Central memory CD4-positive, alpha-beta T cell (primary cell): ENCODE measurements at regions not wholly inside any gene's neighbourhood (a gene's known extent, or its start where the extent isn't known, plus 50 kb on each side); places are given as distances from the start of the nearest gene placed in this dataset.

Experiments
- DNase-seq: peaks from one replicate; pipeline ENCODE4 v3.0.0; 2022

GRCh38 chr16:80489173-80489572 lies 51.6 kb upstream of the DYNLRB2 start:
- DNase-seq = no peak

GRCh38 chr16:80488167-80488566 lies 52.6 kb upstream of the DYNLRB2 start:
- no peak for DNase-seq

DNA sequence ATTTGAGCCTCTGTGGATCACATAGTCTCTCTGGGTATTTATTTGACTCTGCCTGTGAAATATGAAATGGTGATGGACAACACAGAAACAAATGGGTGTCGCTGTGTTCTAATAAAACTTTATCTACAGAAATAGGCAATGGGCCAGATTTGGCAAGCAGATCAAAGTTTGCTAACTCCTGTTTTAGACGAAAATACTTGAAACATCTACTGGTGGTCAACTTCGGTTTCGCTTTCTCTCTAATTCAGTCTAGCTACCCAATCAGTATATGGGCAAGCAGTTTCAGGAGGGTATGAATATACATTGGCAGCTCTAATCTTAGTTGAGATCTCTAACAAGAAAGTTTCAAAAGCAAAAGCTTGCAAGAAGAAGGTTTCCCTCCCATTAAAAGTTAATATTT lies 60.1 kb upstream of the DYNLRB2 start:
- no peak for DNase-seq

DNA sequence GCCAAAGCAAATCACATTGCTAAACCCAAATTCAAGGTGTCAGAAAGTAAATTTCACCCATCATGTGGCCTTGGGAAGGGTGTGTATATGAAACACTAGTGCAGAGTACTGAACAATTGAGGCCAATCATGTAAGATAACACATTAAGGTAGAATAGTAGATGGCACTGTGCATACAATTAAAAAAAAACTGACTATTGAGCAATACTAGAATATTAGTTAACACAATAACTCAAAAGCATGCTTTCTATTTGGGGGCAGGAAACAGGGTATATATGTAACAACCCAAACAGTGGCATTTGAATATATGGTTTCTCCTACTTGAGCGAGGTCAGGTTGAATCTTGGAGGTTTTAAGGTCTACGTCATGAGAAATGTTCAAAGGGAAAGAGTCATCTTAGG lies 63.0 kb upstream of the DYNLRB2 start:
- no peak for DNase-seq

DNA sequence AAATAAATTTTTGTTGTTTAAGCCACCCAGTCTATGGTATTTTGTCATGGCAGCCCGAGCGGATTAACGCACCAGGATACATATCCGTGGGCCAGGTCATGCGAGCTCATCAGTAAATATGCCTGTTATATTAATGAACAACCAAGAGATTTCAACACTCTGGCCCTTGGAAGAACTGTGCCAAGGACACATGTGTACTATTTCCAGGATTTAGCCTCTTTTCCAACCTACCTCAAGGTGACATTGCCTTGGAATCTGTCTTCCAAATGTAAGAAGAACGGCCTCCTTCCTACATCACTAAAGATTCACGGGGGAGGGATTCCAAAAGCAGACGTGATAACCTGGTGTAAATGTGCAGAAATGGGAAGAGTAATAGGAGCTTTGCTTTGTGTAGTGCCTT lies 72.8 kb upstream of the DYNLRB2 start:
- no peak for DNase-seq

GRCh38 chr16:80466024-80466987 lies 74.5 kb upstream of the DYNLRB2 start:
- DNase-seq = peak; percentile 32

DNA sequence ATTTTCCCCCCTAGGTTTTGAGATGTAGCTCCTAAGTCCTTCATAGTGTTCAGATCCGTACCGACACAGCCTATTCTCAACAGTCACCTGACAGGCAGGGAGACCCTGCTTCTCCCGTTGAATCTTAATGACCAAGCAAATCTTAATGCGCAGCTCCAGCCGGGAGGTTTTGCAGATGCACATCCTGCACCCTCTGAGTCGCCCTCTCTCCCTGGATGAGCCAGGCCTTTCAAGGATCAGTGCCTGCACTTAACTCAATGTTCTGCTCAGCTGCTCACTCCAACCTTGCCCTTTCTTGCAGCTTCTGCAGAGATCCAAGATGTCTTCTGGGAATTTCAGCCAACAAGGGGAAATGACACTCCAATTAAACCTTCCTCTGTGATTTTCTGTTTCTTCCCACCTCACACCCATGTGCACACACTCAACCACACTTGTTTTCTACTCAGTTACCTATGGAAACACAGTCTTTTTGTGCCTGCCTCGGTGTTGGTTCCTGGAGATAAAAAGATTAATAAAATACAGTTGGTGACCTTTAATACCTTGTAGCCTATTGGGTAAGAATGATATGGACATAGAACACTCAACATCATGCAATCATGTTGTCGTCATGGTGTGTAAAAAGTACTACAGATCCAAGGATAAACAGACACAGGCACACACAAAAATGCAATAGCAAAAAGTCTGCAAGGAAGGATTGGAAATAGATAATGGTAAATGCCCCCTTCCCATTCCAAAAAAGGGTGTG lies 76.9 kb upstream of the DYNLRB2 start:
- DNase-seq = no peak

- DNase-seq = no peak
These were observed 77.5 kb upstream of the DYNLRB2 start for GRCh38 chr16:80463326-80463725.

DNA sequence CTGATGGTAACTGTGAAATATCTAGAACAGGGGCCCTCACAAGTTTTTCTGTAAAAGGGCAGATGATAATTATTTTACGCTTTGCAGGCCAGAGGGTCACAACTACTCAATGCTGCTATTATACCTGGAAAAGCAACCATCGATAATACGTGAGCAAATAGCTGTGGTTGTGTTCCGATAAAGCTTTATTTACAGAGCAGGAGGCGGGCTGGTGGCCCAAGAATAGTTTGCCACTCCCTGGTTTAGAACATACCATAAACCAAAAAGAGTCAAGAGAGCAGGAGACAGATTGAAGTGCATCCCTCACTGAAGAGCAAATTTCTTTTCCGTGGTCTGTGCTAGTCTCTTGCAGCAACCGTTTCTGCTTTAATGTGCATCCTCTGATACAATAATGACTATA lies 77.9 kb upstream of the DYNLRB2 start:
- no peak for DNase-seq

GRCh38 chr16:80460988-80461387 lies 79.8 kb upstream of the DYNLRB2 start:
- no peak for DNase-seq

DNA sequence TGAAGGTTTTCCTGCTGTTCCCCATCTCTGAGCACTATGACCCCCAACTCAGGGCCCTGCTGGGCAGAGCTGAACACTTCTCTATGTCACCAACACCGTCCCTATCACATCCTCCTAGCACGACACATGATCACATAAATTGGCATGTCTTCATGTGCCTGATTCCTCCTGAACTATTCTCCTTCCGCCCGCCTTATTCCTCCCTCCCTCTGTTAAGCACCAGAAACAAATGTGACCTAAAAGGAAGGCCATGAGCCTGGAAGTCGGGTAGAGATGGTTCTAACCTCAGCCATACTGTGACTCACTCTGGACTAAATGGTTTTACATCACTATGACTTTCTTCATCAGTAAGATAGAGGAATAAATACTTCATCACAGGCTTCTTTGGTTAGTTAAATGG lies 80.8 kb upstream of the DYNLRB2 start:
- DNase-seq = no peak

- no peak for DNase-seq
These were observed 81.4 kb upstream of the DYNLRB2 start for GRCh38 chr16:80459331-80459777.

GRCh38 chr16:80457871-80458270 lies 82.9 kb upstream of the DYNLRB2 start:
- no peak for DNase-seq

GRCh38 chr16:80454802-80455201 lies 86.0 kb upstream of the DYNLRB2 start:
- DNase-seq = no peak

DNA sequence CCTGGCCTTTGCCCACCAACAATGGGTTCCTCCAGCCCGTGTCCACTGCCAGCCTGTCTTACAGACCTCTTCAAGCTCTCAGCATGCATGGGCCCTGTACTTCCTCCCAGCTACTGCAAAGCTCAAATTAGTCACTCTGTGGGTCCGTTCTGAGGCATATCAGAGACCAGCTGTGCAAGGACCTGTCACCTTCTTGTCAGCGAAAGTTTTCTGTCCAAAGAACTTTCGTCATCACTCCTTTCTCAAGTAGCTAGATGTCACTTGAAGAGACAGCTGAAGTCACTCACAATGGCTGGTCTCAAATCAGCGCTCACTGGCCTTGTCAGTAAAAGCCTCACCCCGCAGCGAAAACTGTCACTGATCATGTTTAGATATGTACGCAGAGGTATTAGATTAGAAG lies 91.4 kb upstream of the DYNLRB2 start:
- DNase-seq = no peak

- DNase-seq = no peak
These were observed 93.6 kb upstream of the DYNLRB2 start for GRCh38 chr16:80447241-80447640.

DNA sequence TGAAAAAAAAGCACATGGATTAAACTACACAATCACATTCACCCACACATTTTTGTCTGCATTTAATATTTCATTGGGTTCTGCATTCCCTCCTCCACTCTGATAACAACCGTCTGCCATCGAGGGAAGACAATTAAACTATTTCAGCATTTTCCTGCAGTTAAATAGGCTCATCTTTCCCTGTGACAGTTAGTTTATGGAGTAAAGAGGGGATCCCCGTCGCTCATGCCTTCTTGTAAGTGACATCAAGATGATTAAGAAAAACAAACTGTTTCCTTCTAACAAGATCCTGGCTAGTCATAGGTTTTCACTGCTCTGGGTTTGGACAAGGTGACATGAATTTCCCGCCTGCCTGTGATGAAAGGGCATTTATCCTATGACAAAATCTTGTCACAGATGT lies 98.0 kb upstream of the DYNLRB2 start:
- no peak for DNase-seq

GRCh38 chr16:80441935-80442334 lies 98.9 kb upstream of the DYNLRB2 start:
- no peak for DNase-seq

DNA sequence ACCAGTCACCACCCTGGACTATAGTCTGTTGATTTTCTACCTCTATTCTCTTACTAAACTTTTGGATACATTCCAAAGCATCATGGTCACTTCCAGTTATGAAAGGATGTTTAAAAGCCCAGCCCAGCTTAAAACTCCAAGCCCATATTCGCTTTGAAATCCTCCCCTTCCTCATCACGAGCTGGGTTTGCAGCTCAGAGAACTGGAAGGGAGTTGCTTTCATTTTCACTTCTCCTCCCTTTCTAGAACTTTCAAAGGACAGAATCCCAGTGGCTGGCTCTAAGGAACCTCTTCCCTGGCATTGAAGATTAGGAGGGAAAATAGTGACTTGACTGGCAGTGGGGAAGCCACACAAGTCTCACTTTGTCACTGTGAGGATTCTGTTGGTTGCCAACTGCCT lies 100.1 kb upstream of the DYNLRB2 start:
- DNase-seq = no peak

DNA sequence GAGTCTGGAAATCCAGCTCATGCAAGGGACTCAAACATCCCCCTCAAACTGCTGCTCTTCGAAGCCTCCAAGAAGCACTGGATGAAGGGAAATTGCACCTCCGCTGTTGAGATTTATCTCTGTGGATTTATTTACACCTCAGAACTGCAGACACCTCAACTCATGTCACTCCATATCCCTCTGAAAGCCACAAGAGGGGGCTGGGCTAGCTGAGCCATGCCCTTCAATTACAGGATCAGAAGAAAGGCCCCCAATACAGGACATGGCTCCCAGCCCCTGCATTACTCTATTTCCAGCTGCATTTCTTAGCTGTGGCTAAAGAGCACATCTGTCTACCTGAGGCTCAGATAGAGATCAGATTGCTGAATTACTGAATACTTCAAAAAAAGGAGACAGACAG lies 103.1 kb upstream of the DYNLRB2 start:
- no peak for DNase-seq

DNA sequence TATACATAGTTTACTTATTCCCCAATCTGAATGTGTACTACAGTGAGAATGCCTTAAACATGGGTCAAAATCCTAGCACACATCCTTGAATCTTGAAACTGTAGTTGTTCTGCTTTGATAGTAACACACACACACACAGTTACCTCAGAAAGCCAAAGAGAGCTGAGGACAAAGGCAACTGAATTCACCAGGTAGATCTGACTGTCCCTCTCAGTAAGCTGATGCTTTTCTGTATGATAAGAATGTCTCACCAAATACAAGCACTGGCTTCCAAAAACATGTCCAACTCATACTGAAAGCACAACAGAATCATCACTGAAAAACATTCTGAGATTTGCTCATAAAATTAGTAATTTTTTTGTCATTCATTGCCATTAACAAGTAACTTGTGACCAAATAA lies 104.3 kb upstream of the DYNLRB2 start:
- no peak for DNase-seq

DNA sequence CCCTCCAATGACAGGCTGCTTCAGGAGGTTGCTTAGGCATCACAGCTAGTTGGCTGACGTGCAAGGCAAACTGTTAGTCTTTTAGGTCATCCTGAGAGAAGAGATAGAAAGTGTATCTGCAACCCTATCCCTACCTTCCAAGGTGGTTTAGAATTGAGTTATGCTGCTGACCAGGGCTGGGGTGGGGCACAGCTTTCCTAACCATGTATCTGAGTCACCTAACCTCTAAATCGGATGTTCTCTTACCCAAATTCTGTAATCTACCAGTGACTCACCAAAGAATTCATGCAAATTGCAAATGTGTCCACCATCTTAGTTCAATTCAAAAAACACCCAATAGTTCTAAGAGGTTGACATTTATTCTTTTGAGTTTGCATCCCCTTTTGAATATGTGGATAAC lies 107.2 kb upstream of the DYNLRB2 start:
- no peak for DNase-seq

DNA sequence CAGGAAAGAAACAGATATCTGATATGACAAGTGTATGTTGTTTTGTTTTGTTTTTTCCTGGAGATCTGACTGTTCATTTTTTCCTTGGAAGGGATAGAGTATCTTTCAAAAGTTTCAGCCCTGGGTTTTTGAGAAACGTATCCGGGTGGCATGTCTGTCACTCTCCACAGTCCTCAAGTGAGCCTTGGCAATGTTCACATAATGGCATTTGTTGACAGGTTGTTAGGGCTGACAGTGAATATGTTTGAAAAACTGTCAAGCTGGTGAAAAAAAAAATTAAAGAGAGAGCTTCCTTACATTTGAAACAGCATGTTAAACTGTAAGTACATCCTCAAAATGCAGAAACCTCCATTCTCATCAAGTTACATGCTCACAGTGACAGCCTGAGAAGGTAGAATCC lies 113.0 kb upstream of the DYNLRB2 start:
- no peak for DNase-seq
